PC-9 (cell line): ENCODE measurements at regions not wholly inside any gene's neighbourhood (a gene's known extent, or its start where the extent isn't known, plus 50 kb on each side); places are given as distances from the start of the nearest gene placed in this dataset.

Source experiments
- EZH2 ChIP-seq: fragments of 200-600 bp; sonication (generic); IDR thresholded peaks from 2 replicates; pipeline ENCODE4 v1.8.0; 2017; ENCODE audit warnings: antibody characterized with exemption, low read depth
- TF ChIP-seq, protein P1 (sequence below): fragments of 200-600 bp; sonication (generic); conservative IDR thresholded peaks from 2 replicates; pipeline ENCODE4 v1.6.1; 2017; ENCODE audit warnings: mixed run types, antibody characterized with exemption, mild to moderate bottlenecking, moderate library complexity

GRCh38 chr13:83229574-83230305, 652.5 kb downstream of the SLITRK1 start:
- TF ChIP-seq, protein P1, sequence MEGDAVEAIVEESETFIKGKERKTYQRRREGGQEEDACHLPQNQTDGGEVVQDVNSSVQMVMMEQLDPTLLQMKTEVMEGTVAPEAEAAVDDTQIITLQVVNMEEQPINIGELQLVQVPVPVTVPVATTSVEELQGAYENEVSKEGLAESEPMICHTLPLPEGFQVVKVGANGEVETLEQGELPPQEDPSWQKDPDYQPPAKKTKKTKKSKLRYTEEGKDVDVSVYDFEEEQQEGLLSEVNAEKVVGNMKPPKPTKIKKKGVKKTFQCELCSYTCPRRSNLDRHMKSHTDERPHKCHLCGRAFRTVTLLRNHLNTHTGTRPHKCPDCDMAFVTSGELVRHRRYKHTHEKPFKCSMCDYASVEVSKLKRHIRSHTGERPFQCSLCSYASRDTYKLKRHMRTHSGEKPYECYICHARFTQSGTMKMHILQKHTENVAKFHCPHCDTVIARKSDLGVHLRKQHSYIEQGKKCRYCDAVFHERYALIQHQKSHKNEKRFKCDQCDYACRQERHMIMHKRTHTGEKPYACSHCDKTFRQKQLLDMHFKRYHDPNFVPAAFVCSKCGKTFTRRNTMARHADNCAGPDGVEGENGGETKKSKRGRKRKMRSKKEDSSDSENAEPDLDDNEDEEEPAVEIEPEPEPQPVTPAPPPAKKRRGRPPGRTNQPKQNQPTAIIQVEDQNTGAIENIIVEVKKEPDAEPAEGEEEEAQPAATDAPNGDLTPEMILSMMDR = no peak
- TF ChIP-seq EZH2 = no peak
